ENCODE measurements at regions not wholly inside any gene's neighbourhood (a gene's known extent, or its start where the extent isn't known, plus 50 kb on each side); places are given as distances from the start of the nearest gene placed in this dataset.

DNA sequence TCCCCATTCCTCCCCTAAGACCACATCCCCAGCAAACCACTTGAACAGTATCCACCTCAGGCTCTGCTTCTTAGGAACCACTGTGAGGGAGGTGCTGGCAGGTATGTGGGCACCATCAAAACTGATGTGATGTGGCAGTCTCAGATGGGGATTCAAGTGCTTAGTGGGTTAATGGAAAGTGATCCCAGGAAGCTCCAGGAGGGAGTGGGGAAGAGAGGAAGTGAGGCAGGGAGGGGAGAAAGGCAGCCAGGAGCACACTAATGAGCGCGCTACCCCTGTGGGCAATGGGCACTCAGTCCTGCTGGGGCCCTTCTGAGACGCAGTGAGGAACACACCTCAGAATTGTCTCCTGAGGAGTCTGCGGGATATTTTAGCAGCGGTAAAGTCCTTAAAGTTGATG lies 263.1 kb upstream of the MOCS1 start:
- TF ChIP-seq YY1 (IDR thresholded peaks at IDR 0.05; ENCODE audit: insufficient read depth, insufficient read length) (no peak), ZNF274 (IDR thresholded peaks at IDR 0.05; ENCODE audit: low read depth, low read length) (no peak)

All from NT2/D1 (cell line).